H1 (cell line): ENCODE measurements at regions not wholly inside any gene's neighbourhood (a gene's known extent, or its start where the extent isn't known, plus 50 kb on each side); places are given as distances from the start of the nearest gene placed in this dataset.

Source experiments
- CTCF ChIA-PET: fragments of 300-600 bp; sonication (Branson Sonifier 250); formaldehyde crosslinking; loops from one replicate; lab custom pipeline; 2021; ENCODE audit not compliant: partially characterized antibody; lab: Charles Lee
- POLR2A ChIA-PET: fragments of 300-600 bp; sonication (Branson Sonifier 250); formaldehyde crosslinking; loops from one replicate; lab custom pipeline; 2021; ENCODE audit warnings: inconsistent platforms; ENCODE audit not compliant: partially characterized antibody; lab: Charles Lee
- DNase-seq, 2 experiments: peaks; one replicate each; pipeline versions ENCODE4 v3.0.0 to v3.0.0-alpha.2; 2010 to 2022; ENCODE audit warnings: low spot score in 2 of 2, low read depth in 1 of 2, mixed read lengths in 1 of 2
- FAIRE-seq: peaks from 2 replicates; lab custom pipeline; 2011; peaks lifted over from hg19 to GRCh38; lab: Jason Lieb, UNC
- H2AFZ ChIP-seq: 2 replicates; pipeline ENCODE4 v1.8.1; 2012; ENCODE audit warnings: low read length, inconsistent platforms
- H2AK5ac ChIP-seq: 2 replicates; pipeline ENCODE4 v1.6.1; 2013; ENCODE audit warnings: low read depth, low read length
- H2BK120ac ChIP-seq: replicated peaks from 2 replicates; pipeline ENCODE3; 2013; ENCODE audit warnings: low read depth, low read length, inconsistent platforms
- H2BK12ac ChIP-seq: 2 replicates; pipeline ENCODE4 v1.6.1; 2013; ENCODE audit warnings: low read depth, low read length
- H2BK15ac ChIP-seq: 2 replicates; pipeline ENCODE4 v1.6.1; 2013; ENCODE audit warnings: low read length
- H2BK20ac ChIP-seq: 2 replicates; pipeline ENCODE4 v1.6.1; 2013; ENCODE audit warnings: low read length
- H2BK5ac ChIP-seq: 2 replicates; pipeline ENCODE4 v1.6.1; 2013; ENCODE audit warnings: low read depth, low read length
- H3K14ac ChIP-seq: 2 replicates; pipeline ENCODE4 v1.6.1; 2013; ENCODE audit warnings: inconsistent platforms; ENCODE audit not compliant: insufficient read length
- H3K18ac ChIP-seq: 2 replicates; pipeline ENCODE4 v1.6.1; 2013; ENCODE audit warnings: low read length; ENCODE audit errors: extremely low read depth
- H3K23ac ChIP-seq: 2 replicates; pipeline ENCODE4 v1.6.1; 2013; ENCODE audit warnings: inconsistent platforms; ENCODE audit not compliant: insufficient read length
- H3K23me2 ChIP-seq: 2 replicates; pipeline ENCODE4 v1.6.1; 2013; ENCODE audit warnings: low read depth, low read length
- H3K27ac ChIP-seq: 2 replicates; pipeline ENCODE4 v1.6.1; 2011; ENCODE audit warnings: low read depth, low read length, inconsistent platforms
- H3K27me3 ChIP-seq, 4 experiments: replicated peaks in 1 of 4; 1 replicate in 1 of 4; 2 replicates in 3 of 4; pipeline versions ENCODE4 v1.6.1 to v1.8.1; 2011 to 2013; ENCODE audit warnings: low read length in 3 of 4, mild to moderate bottlenecking in 3 of 4, inconsistent platforms in 2 of 4, mixed read lengths in 2 of 4, moderate library complexity in 1 of 4; ENCODE audit not compliant: control insufficient read depth in 3 of 4, insufficient read depth in 3 of 4; ENCODE audit errors: extremely low read depth in 1 of 4
- H3K36me3 ChIP-seq, 4 experiments: 2 replicates each; pipeline versions ENCODE4 v1.6.1 to v1.8.1; 2011 to 2013; ENCODE audit warnings: mild to moderate bottlenecking in 4 of 4, low read length in 3 of 4, moderate library complexity in 2 of 4, control low read depth in 1 of 4, inconsistent platforms in 1 of 4; ENCODE audit not compliant: insufficient read depth in 4 of 4, control insufficient read depth in 2 of 4
- H3K4ac ChIP-seq: replicated peaks from 2 replicates; pipeline ENCODE3; 2013; ENCODE audit warnings: low read length, low read depth, mixed read lengths, inconsistent platforms; ENCODE audit not compliant: insufficient read length
- H3K4me1 ChIP-seq, 4 experiments: replicated peaks in 1 of 4; 1 replicate in 1 of 4; 2 replicates in 3 of 4; pipeline versions ENCODE4 v1.6.1 to v1.8.1; 2011 to 2013; ENCODE audit warnings: low read length in 3 of 4, inconsistent platforms in 2 of 4, mixed read lengths in 1 of 4; ENCODE audit not compliant: insufficient read depth in 4 of 4, control insufficient read depth in 3 of 4
- H3K4me2 ChIP-seq, 2 experiments: 2 replicates each; pipeline versions ENCODE4 v1.6.1 to v1.8.1; 2011 to 2013; ENCODE audit warnings: low read depth in 2 of 2, low read length in 2 of 2, control low read depth in 1 of 2, inconsistent platforms in 1 of 2, mild to moderate bottlenecking in 1 of 2; ENCODE audit not compliant: insufficient read depth in 1 of 2
- H3K4me3 ChIP-seq, 4 experiments: fragments of 200-600, 300-600 bp in 1 of 4; sonication (generic), shearing (Covaris generic), sonication (Bioruptor Twin) in 1 of 4; 2 replicates each; pipeline versions ENCODE4 v1.5.1 to v1.8.1; 2011 to 2016; ENCODE audit warnings: low read length in 4 of 4, low read depth in 3 of 4, control low read depth in 2 of 4, inconsistent platforms in 2 of 4, mild to moderate bottlenecking in 2 of 4, mixed read lengths in 1 of 4, moderate library complexity in 1 of 4; ENCODE audit not compliant: insufficient read depth in 2 of 4; ENCODE audit errors: extremely low read depth in 1 of 4
- H3K56ac ChIP-seq: replicated peaks from 2 replicates; pipeline ENCODE3; 2013; ENCODE audit warnings: low read depth, mild to moderate bottlenecking, mixed read lengths, low read length, inconsistent platforms; ENCODE audit not compliant: insufficient read length
- H3K79me1 ChIP-seq: 2 replicates; pipeline ENCODE4 v1.6.1; 2013; ENCODE audit warnings: low read depth, low read length, control low read depth
- H3K79me2 ChIP-seq, 2 experiments: 2 replicates each; pipeline versions ENCODE4 v1.6.1 to v1.8.1; 2012 to 2013; ENCODE audit warnings: low read length in 2 of 2, mild to moderate bottlenecking in 2 of 2, inconsistent platforms in 1 of 2; ENCODE audit not compliant: insufficient read depth in 2 of 2, control insufficient read depth in 1 of 2
- H3K9ac ChIP-seq, 4 experiments: replicated peaks in 1 of 4; 1 replicate in 1 of 4; 2 replicates in 3 of 4; pipeline versions ENCODE4 v1.6.1 to v1.8.1; 2011 to 2013; ENCODE audit warnings: low read depth in 3 of 4, low read length in 3 of 4, control low read depth in 2 of 4, mild to moderate bottlenecking in 2 of 4, moderate library complexity in 2 of 4, inconsistent platforms in 1 of 4; ENCODE audit errors: extremely low read depth in 1 of 4
- H3K9me3 ChIP-seq, 2 experiments: 2 replicates each; pipeline versions ENCODE4 v1.6.1 to v1.8.1; 2012 to 2013; ENCODE audit warnings: mild to moderate bottlenecking in 2 of 2, moderate library complexity in 2 of 2, control low read depth in 1 of 2, inconsistent platforms in 1 of 2, low read depth in 1 of 2, low read length in 1 of 2, mixed read lengths in 1 of 2; ENCODE audit not compliant: insufficient read depth in 2 of 2
- H4K20me1 ChIP-seq, 2 experiments: replicated peaks in 1 of 2; 2 replicates each; pipeline versions ENCODE3 to v1.8.1; 2011 to 2013; ENCODE audit warnings: inconsistent platforms in 2 of 2, low read length in 2 of 2, mild to moderate bottlenecking in 1 of 2; ENCODE audit not compliant: insufficient read depth in 2 of 2, control insufficient read depth in 1 of 2
- H4K5ac ChIP-seq: 2 replicates; pipeline ENCODE4 v1.6.1; 2013; ENCODE audit warnings: low read length, low read depth, mixed read lengths, inconsistent platforms; ENCODE audit not compliant: insufficient read length
- H4K8ac ChIP-seq: 2 replicates; pipeline ENCODE4 v1.8.0; 2013; ENCODE audit warnings: mild to moderate bottlenecking, moderate library complexity, low read length, inconsistent platforms; ENCODE audit not compliant: insufficient read depth; ENCODE audit errors: extremely low read depth
- H4K91ac ChIP-seq: replicated peaks from 2 replicates; pipeline ENCODE3; 2013; ENCODE audit warnings: low read length, mixed read lengths, inconsistent platforms; ENCODE audit not compliant: insufficient read length
- ASH2L ChIP-seq: fragments of 200-600, 300-600 bp; sonication (generic); IDR thresholded peaks from one replicate; pipeline ENCODE4 v1.7.1; 2017; ENCODE audit warnings: low read length
- ATF2 ChIP-seq: IDR thresholded peaks from 2 replicates; pipeline ENCODE4 v1.6.1; 2012; ENCODE audit warnings: low read length, inconsistent platforms
- CREB1 ChIP-seq: IDR thresholded peaks from 2 replicates; pipeline ENCODE4 v1.6.1; 2012; ENCODE audit warnings: inconsistent platforms
- GTF2F1 ChIP-seq: IDR thresholded peaks from 2 replicates; pipeline ENCODE4 v1.6.1; 2012; ENCODE audit warnings: low read depth, low read length, improper control_type of control experiment, borderline replicate concordance
- MAFK ChIP-seq: IDR thresholded peaks from 2 replicates; pipeline ENCODE4 v1.6.1; 2012; ENCODE audit warnings: low read depth, mild to moderate bottlenecking, improper control_type of control experiment, low read length
- MAX ChIP-seq: IDR thresholded peaks from 2 replicates; pipeline ENCODE4 v1.6.1; 2012; ENCODE audit warnings: inconsistent platforms
- POLR2A ChIP-seq, 2 experiments: IDR thresholded peaks; 1 replicate in 1 of 2; 2 replicates in 1 of 2; pipeline ENCODE4 v1.6.1; 2011; ENCODE audit warnings: low read depth in 2 of 2, low read length in 2 of 2, mild to moderate bottlenecking in 2 of 2; ENCODE audit errors: control extremely low read depth in 1 of 2
- SAP30 ChIP-seq: fragments of 300-600 bp; sonication (generic); IDR thresholded peaks from 2 replicates; pipeline ENCODE4 v1.7.1; 2012; ENCODE audit warnings: low read length, moderate library complexity, mild to moderate bottlenecking, inconsistent platforms; ENCODE audit not compliant: insufficient read depth, insufficient replicate concordance
- SIN3A ChIP-seq, 2 experiments: IDR thresholded peaks in 1 of 2; conservative IDR thresholded peaks in 1 of 2; 2 replicates each; pipeline ENCODE4 v1.6.1; 2011 to 2012; ENCODE audit warnings: low read length in 2 of 2, improper control_type of control experiment in 1 of 2, low read depth in 1 of 2, mild to moderate bottlenecking in 1 of 2
- SP1 ChIP-seq: IDR thresholded peaks from 2 replicates; pipeline ENCODE4 v1.6.1; 2011; ENCODE audit warnings: low read depth, low read length
- TAF7 ChIP-seq: optimal IDR thresholded peaks from 2 replicates; pipeline ENCODE3; 2011; ENCODE audit warnings: low read depth, mild to moderate bottlenecking, inconsistent platforms, low read length, moderate library complexity, borderline replicate concordance
- TEAD4 ChIP-seq: IDR thresholded peaks from 2 replicates; pipeline ENCODE4 v1.6.1; 2012; ENCODE audit warnings: low read depth, low read length, inconsistent platforms, mixed read lengths
- ZNF274 ChIP-seq: IDR thresholded peaks from 2 replicates; pipeline ENCODE4 v1.7.0; 2012; ENCODE audit warnings: low read length, borderline replicate concordance; ENCODE audit errors: extremely low read depth
- WGBS, 2 experiments: shearing (Covaris generic) in 1 of 2; methylation state at CpG; one replicate each; pipeline versions ENCODE4 v1.1.6 to v1.1.7; 2013 to 2015; ENCODE audit warnings: low lambda C conversion rate in 2 of 2, mixed read lengths in 2 of 2, inconsistent platforms in 1 of 2, low coverage in 1 of 2, missing lambda C conversion rate in 1 of 2; ENCODE audit not compliant: insufficient replicate concordance in 2 of 2, insufficient coverage in 1 of 2, insufficient read length in 1 of 2; ENCODE audit errors: extremely low coverage in 1 of 2, missing lambda C conversion rate in 1 of 2; 5-methylcytosine and 5-hydroxymethylcytosine counted together

DNA sequence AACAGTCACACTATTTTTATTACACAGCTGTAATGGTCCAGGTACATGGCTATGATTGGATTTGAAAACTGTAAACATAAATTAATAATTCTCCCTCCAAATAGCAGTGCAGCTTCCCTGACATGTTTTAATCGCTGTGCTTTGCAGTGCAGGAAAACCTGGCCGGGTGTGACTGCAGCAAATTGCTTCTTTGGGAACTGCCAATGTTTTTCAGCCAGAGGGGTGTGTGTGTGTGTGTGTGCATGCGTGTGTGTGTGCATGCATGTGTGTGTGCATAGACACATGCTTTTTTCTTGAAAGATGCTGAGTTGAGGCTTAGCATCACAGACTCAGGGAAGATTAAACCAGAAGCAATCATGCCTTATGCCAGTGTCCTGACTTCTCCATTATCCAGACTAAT lies 231.2 kb downstream of the PRDM2 start:
- Histone ChIP-seq H3K56ac (no peak overlapping the region), H2AK5ac (no peak overlapping the region), H2BK15ac (no peak overlapping the region), H3K9me3 (peaks cover 0 to under 1% of the 10 kb centered on the region in 2 experiments; a peak in 1 of 4 replicates), H2BK120ac (no peak overlapping the region), H3K9ac (no peak overlapping the region), H3K4me3 (no peak overlapping the region), H4K8ac (no peak overlapping the region), H3K79me2 (no peaks in the 10 kb centered on the region), H2BK12ac (no peak overlapping the region), H3K79me1 (no peaks in the 10 kb centered on the region), H3K27me3 (no peaks in the 10 kb centered on the region), H3K4ac (no peak overlapping the region), H3K14ac (no peak overlapping the region), H3K18ac (no peak overlapping the region), H3K4me1 (no peaks in the 10 kb centered on the region), H2AFZ (no peak overlapping the region), H3K27ac (no peak overlapping the region), H4K5ac (no peak overlapping the region), H3K23ac (no peak overlapping the region), H2BK20ac (no peak overlapping the region), H4K91ac (no peak overlapping the region), H3K4me2 (no peak overlapping the region), H3K36me3 (no peaks in the 10 kb centered on the region), H3K23me2 (no peaks in the 10 kb centered on the region; the same call in 1 of the 2 replicates), H2BK5ac (no peak overlapping the region), H4K20me1 (no peaks in the 10 kb centered on the region)
- FAIRE-seq (no peak), DNase-seq (no peak)
- ChIA-PET CTCF (interaction anchor here (0.6 to 1.9 kb wide), 2 partner anchors 19 to 285 kb away, joined by 3 to 4 read pairs; no protein-coding TSS in a partner anchor), POLR2A (no interaction called here)
- WGBS, 2 experiments, result 81% methylated on average over 3 of the region's 3 CpGs; no CpG with 5 or more reads in 1 of the 2 experiments
- TF ChIP-seq SAP30, result no peak
- no peak for TF ChIP-seq MAFK
- no peak for TF ChIP-seq ASH2L
- TF ChIP-seq ATF2, result no peak
- TF ChIP-seq CREB1, result no peak
- no peak for TF ChIP-seq TEAD4
- no peak for TF ChIP-seq ZNF274
- no peak for TF ChIP-seq MAX
- no peak for TF ChIP-seq POLR2A (IDR thresholded peaks at IDR 0.05; ENCODE audit: control extremely low read depth in 1 of 2, low read depth in 2 of 2, low read length in 2 of 2)
- no peak for TF ChIP-seq TAF7
- no peak for TF ChIP-seq GTF2F1
- TF ChIP-seq SP1, result no peak
- TF ChIP-seq SIN3A (conservative IDR thresholded peaks at IDR 0.05 in 1 of 2, IDR thresholded peaks at IDR 0.05 in 1 of 2; ENCODE audit: low read depth in 1 of 2, low read length in 2 of 2), result no peak
